ENCODE measurements at regions not wholly inside any gene's neighbourhood (a gene's known extent, or its start where the extent isn't known, plus 50 kb on each side); places are given as distances from the start of the nearest gene placed in this dataset.

- TF ChIP-seq IRF3 (IDR thresholded peaks at IDR 0.05; ENCODE audit: low read depth, low read length): no peak
- no peak for TF ChIP-seq MEF2A (IDR thresholded peaks at IDR 0.05; ENCODE audit: borderline replicate concordance, low read depth)
- no peak for TF ChIP-seq EZH2phosphoT487 (IDR thresholded peaks at IDR 0.05; ENCODE audit: borderline replicate concordance, low read depth)
- no peak for TF ChIP-seq TEAD4 (IDR thresholded peaks at IDR 0.05; ENCODE audit: borderline replicate concordance, insufficient read depth)
- no peak for TF ChIP-seq YY1 (IDR thresholded peaks at IDR 0.05; ENCODE audit: low read depth)
- TF ChIP-seq RFX5 (IDR thresholded peaks at IDR 0.05; ENCODE audit: low read length): no peak
- no peak for TF ChIP-seq RXRA (IDR thresholded peaks at IDR 0.05; ENCODE audit: borderline replicate concordance, low read depth)
- peak in 1 of 2 experiments; percentile 81; a peak in 2 of 4 replicates for TF ChIP-seq EP300 (IDR thresholded peaks at IDR 0.05; ENCODE audit: borderline replicate concordance in 1 of 2, low read depth in 1 of 2, low read length in 1 of 2)
- TF ChIP-seq GABPA (IDR thresholded peaks at IDR 0.05; ENCODE audit: low read depth): no peak
These were observed 430.0 kb upstream of the TNP1 start (continued) for GRCh38 chr2:217289907-217290280.

- Histone ChIP-seq H3K27ac (ENCODE audit: low read depth in 2 of 2, low read length in 1 of 2) (peak overlapping the region in 1 of 2 experiments; percentile 82; a peak in 2 of 4 replicates), H4K20me1 (ENCODE audit: insufficient read depth) (no peaks in the 10 kb centered on the region), H3K27me3 (ENCODE audit: insufficient read depth) (no peaks in the 10 kb centered on the region), H3K79me2 (ENCODE audit: insufficient read depth) (no peaks in the 10 kb centered on the region), H3K9me2 (no peaks in the 10 kb centered on the region), H3K9ac (no peak overlapping the region), H2AFZ (ENCODE audit: low read depth) (no peak overlapping the region), H3F3A (replicated peaks; ENCODE audit: insufficient read depth) (no peaks in the 10 kb centered on the region), H3K9me3 (no peaks in the 10 kb centered on the region), H3K4me2 (no peak overlapping the region), H3K36me3 (replicated peaks in 1 of 2; ENCODE audit: control insufficient read depth in 1 of 2, insufficient read depth in 2 of 2, low read length in 1 of 2) (no peaks in the 10 kb centered on the region), H3K4me3 (ENCODE audit: low read depth in 2 of 2, low read length in 1 of 2) (no peak overlapping the region), H3K4me1 (ENCODE audit: control insufficient read depth in 1 of 2, insufficient read depth in 2 of 2, low read depth in 1 of 2, low read length in 1 of 2) (peaks cover 0 to 18% of the 10 kb centered on the region in 2 experiments; a peak in 2 of 4 replicates)
- ChIA-PET CTCF (interaction anchor here (0.7 to 1.2 kb wide), 4 partner anchors 123 to 593 kb away, joined by 3 to 7 read pairs (median 3); no protein-coding TSS in a partner anchor), POLR2A (interaction anchor here (0.6 kb wide), 1 partner anchor 926 kb away, joined by 3 read pairs; no protein-coding TSS in a partner anchor)
- no peak for DNase-seq
- TF ChIP-seq FOXJ3 (CRISPR knock-in tag; IDR thresholded peaks at IDR 0.05) (no peak), TCF12 (IDR thresholded peaks at IDR 0.05) (no peak), TAF1 (IDR thresholded peaks at IDR 0.05; ENCODE audit: borderline replicate concordance, low read depth, low read length) (no peak), IRF3 (IDR thresholded peaks at IDR 0.05; ENCODE audit: low read depth, low read length) (no peak), PBX3 (IDR thresholded peaks at IDR 0.05) (no peak), CHD2 (IDR thresholded peaks at IDR 0.05; ENCODE audit: low read length, partially characterized antibody) (no peak)
- 77% methylated on average over 2 of the region's 2 CpGs for WGBS (ENCODE audit: low lambda C conversion rate)
These were observed 429.5 kb upstream of the TNP1 start for GRCh38 chr2:217289177-217289906.
